Activated CD8-positive, alpha-beta T cell treated with anti-CD3 and anti-CD28 coated beads for 36 hours (primary cell): ENCODE measurements at regions not wholly inside any gene's neighbourhood (a gene's known extent, or its start where the extent isn't known, plus 50 kb on each side); places are given as distances from the start of the nearest gene placed in this dataset.

ENCODE experiments used
- ATAC-seq: fragments of 200-7000 bp; cut with Tn5 transposase; one replicate; pipeline ENCODE4 v1.10.0; 2021; ENCODE audit warnings: mild to moderate bottlenecking, moderate library complexity
- CTCF ChIA-PET: fragments of 350-600 bp; sonication (Branson Sonifier 250); formaldehyde crosslinking; loops from one replicate; lab custom pipeline; 2021; ENCODE audit warnings: antibody characterized with exemption; lab: Charles Lee
- POLR2A ChIA-PET: fragments of 350-600 bp; sonication (Branson Sonifier 250); formaldehyde crosslinking; loops from one replicate; lab custom pipeline; 2021; ENCODE audit warnings: antibody characterized with exemption; lab: Charles Lee
- DNase-seq: peaks from one replicate; pipeline ENCODE4 v3.0.0-alpha.2; 2020
- H3K27ac Mint-ChIP-seq: one replicate; pipeline ENCODE4 v1.8.0; 2021; ENCODE audit warnings: mild to moderate bottlenecking, mixed read lengths
- H3K27me3 Mint-ChIP-seq: one replicate; pipeline ENCODE4 v1.8.0; 2021; ENCODE audit warnings: mixed read lengths
- H3K36me3 Mint-ChIP-seq: one replicate; pipeline ENCODE4 v1.8.0; 2021; ENCODE audit warnings: low read depth, mixed read lengths
- H3K4me1 Mint-ChIP-seq: one replicate; pipeline ENCODE4 v1.8.0; 2021; ENCODE audit warnings: low read depth, mixed read lengths
- H3K4me3 Mint-ChIP-seq: one replicate; pipeline ENCODE4 v1.8.0; 2021; ENCODE audit warnings: mild to moderate bottlenecking, moderate library complexity, mixed read lengths
- H3K9me3 Mint-ChIP-seq: one replicate; pipeline ENCODE4 v1.8.0; 2021; ENCODE audit warnings: mixed read lengths
- intact Hi-C: fragments of 100-400 bp; cut with micrococcal nuclease; formaldehyde crosslinking; loops from one replicate; pipeline ENCODE4 v1.10.0; 2022
- TF ChIP-seq, protein P1 (sequence below): fragments of 200-600 bp; IDR thresholded peaks from one replicate; pipeline ENCODE4 v1.8.0; 2022; ENCODE audit warnings: antibody characterized with exemption, mild to moderate bottlenecking

DNA sequence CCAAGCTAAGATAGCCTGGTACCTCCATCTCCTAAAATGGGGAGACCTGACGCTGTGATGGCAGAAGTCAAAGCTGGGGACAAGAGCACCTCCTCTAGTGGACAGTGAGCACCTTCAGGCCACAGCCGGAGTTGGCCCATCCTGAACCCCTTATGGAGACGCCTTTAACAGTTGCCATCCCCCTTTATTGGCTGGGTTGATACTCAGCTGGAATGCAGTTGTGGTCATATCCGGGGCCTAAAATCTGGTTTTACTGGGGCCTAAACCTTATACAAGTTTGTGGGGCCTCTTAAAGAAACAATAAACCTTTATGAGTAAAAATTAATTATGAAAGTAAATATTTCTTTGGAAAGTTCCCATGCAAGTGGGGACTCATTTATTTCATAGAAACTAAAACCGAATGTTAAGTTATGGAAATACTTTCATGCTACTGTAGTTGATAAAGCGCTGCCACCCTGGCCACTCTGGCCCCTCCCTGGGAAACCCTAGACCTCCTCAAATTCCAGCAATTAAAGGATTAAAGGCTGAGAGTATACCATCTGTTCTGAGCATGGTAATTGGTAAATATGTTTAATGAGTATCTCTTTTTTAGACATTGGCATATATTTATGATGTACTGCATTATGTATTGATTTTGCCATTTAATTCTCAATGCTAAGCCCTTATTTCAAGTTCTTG, 95.1 kb upstream of the SASH1 start:
- H3K4me3 Mint-ChIP-seq, result no peak overlapping the region
- H3K36me3 Mint-ChIP-seq, result no peaks in the 10 kb centered on the region
- TF ChIP-seq, protein P1, sequence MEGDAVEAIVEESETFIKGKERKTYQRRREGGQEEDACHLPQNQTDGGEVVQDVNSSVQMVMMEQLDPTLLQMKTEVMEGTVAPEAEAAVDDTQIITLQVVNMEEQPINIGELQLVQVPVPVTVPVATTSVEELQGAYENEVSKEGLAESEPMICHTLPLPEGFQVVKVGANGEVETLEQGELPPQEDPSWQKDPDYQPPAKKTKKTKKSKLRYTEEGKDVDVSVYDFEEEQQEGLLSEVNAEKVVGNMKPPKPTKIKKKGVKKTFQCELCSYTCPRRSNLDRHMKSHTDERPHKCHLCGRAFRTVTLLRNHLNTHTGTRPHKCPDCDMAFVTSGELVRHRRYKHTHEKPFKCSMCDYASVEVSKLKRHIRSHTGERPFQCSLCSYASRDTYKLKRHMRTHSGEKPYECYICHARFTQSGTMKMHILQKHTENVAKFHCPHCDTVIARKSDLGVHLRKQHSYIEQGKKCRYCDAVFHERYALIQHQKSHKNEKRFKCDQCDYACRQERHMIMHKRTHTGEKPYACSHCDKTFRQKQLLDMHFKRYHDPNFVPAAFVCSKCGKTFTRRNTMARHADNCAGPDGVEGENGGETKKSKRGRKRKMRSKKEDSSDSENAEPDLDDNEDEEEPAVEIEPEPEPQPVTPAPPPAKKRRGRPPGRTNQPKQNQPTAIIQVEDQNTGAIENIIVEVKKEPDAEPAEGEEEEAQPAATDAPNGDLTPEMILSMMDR, result no peak
- H3K27ac Mint-ChIP-seq, result no peak overlapping the region
- peaks cover 4% of the 10 kb centered on the region for H3K27me3 Mint-ChIP-seq
- DNase-seq, result no peak
- ChIA-PET POLR2A (no interaction called here), CTCF (interaction anchor here (1.0 kb wide), 1 partner anchor 67 kb away, joined by 3 read pairs; no protein-coding TSS in a partner anchor)
- H3K9me3 Mint-ChIP-seq, result no peaks in the 10 kb centered on the region
- no peak for ATAC-seq
- no peaks in the 10 kb centered on the region for H3K4me1 Mint-ChIP-seq
- intact Hi-C loops, result no loop called here

DNA sequence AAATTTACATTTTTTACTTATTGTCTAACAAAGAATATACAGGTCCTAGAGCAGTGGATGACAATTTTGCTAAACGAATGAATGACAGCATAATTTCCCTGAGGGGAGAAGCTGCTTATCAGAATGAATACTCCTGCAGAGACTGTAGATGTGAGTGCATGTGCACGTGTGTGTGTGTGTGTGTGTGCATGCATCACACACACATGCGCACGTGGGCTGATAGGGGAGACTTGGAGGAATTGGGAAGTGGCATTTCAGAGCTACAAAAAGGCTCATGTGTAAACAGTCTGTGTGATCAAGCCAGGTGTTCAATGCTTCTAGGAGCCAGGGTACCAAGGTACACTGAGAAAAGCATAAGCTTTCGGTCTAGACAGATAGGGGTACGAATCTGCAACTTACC, 93.5 kb upstream of the SASH1 start:
- no peak overlapping the region for H3K4me3 Mint-ChIP-seq
- peaks cover 5% of the 10 kb centered on the region for H3K27me3 Mint-ChIP-seq
- no peak overlapping the region for H3K27ac Mint-ChIP-seq
- ATAC-seq, result no peak
- CTCF ChIA-PET, result interaction anchor here (1.9 kb wide), 1 partner anchor 72 kb away, joined by 8 read pairs; no protein-coding TSS in a partner anchor
- POLR2A ChIA-PET, result no interaction called here
- TF ChIP-seq, protein P1, result no peak
- DNase-seq, result no peak
- H3K9me3 Mint-ChIP-seq, result no peaks in the 10 kb centered on the region
- no peaks in the 10 kb centered on the region for H3K4me1 Mint-ChIP-seq
- intact Hi-C loops, result no loop called here
- no peaks in the 10 kb centered on the region for H3K36me3 Mint-ChIP-seq

DNA sequence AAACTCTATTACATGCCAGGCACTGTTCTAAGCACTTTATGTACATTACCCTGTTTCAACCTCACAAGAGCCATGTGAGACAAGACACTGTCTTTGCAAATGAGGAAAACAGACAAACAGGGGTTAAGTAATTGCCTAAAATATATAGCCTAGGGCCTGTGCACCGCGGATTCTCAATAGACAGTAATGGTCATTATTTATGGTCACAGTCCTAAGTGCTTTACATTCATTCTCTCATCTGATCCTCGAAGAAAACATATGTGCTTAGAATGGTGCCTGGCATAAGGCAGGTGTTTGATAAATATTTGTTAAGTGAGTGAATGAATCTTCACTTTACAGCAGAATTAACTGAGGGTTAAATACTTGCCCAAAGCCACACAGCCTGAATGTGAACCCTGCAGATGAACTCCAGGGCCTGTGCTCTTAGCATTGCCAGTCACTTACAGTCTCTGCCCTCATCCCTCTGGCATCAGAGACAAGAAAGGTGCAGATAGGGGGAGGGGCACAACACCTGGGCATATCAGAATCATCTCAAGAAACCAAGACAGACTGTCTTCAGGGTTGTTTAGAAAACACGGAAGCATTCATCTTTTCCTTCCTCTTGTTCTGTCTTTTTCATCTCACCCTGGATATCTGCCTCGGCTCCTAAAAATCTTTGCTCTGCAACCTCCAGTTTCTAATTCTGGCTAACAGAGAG, 92.8 kb upstream of the SASH1 start:
- Mint-ChIP-seq H3K27me3 (peaks cover 5% of the 10 kb centered on the region), H3K4me3 (no peak overlapping the region), H3K4me1 (no peaks in the 10 kb centered on the region), H3K9me3 (no peaks in the 10 kb centered on the region), H3K36me3 (no peaks in the 10 kb centered on the region), H3K27ac (no peak overlapping the region)
- TF ChIP-seq, protein P1, result no peak
- no peak for DNase-seq
- POLR2A ChIA-PET, result no interaction called here
- CTCF ChIA-PET, result interaction anchor here (1.2 to 1.9 kb wide), 3 partner anchors 70 to 73 kb away, joined by 8 to 12 read pairs (median 8); no protein-coding TSS in a partner anchor
- no peak for ATAC-seq
- intact Hi-C loops, result loop anchor here (5.0 kb wide), 1 partner anchor 73 kb away; no protein-coding TSS in a partner anchor

DNA sequence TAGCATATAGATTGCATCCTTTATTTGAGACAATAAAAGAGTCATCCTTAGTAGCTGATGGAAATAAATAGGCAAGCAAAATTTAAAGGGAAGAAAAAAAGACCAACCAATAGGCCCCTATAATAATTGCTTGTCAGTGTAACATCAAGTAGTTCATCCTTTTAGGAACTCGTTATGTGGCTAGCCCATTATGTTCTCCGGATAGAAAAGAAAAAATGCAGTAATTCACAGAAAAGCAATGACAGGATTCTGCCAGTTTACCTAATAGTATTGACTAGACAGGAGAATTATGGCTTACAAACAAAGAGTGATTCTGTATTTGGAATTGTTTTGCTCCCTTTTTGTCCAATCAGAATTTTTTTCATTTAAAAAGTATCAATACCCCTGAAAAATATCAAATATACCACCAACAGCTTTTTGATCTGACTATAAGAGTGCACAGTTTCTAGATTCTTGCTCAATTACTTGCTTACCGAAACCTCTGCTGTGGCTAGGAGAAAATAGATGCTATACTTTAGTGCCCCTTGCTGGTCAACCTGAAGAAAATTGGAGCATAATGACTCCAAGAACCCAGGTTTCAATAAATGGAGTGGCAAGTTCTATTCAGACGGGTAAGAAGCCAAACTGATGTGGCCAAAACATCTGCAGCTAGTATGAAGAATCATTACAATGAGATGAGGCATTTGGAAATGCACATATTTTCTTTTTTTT, 91.5 kb upstream of the SASH1 start:
- ChIA-PET CTCF (interaction anchor here (0.7 to 2.4 kb wide), 6 partner anchors 52 to 744 kb away, joined by 3 to 12 read pairs (median 6); no protein-coding TSS in a partner anchor), POLR2A (no interaction called here)
- H3K9me3 Mint-ChIP-seq, result no peaks in the 10 kb centered on the region
- H3K36me3 Mint-ChIP-seq, result no peaks in the 10 kb centered on the region
- no peak overlapping the region for H3K4me3 Mint-ChIP-seq
- intact Hi-C loops, result loop anchor here (5.0 kb wide), 1 partner anchor 74 kb away; no protein-coding TSS in a partner anchor
- peaks cover 5% of the 10 kb centered on the region for H3K27me3 Mint-ChIP-seq
- no peak overlapping the region for H3K27ac Mint-ChIP-seq
- ATAC-seq, result no peak
- TF ChIP-seq, protein P1, result no peak
- no peak for DNase-seq
- no peaks in the 10 kb centered on the region for H3K4me1 Mint-ChIP-seq
